PFSK-1 (cell line): ENCODE measurements at regions not wholly inside any gene's neighbourhood (a gene's known extent, or its start where the extent isn't known, plus 50 kb on each side); places are given as distances from the start of the nearest gene placed in this dataset.

Experiments
- POLR2AphosphoS5 ChIP-seq: IDR thresholded peaks from 2 replicates; pipeline ENCODE4 v1.6.1; 2012; ENCODE audit warnings: low read depth, mild to moderate bottlenecking, control low read depth, low read length, moderate library complexity
- REST ChIP-seq, 2 experiments: IDR thresholded peaks; 2 replicates each; pipeline versions ENCODE4 v1.6.1 to v1.8.0; 2011 to 2012; ENCODE audit warnings: low read depth in 2 of 2, low read length in 2 of 2, control low read depth in 1 of 2, inconsistent platforms in 1 of 2, mild to moderate bottlenecking in 1 of 2, moderate library complexity in 1 of 2; ENCODE audit not compliant: insufficient read depth in 1 of 2
- SIN3A ChIP-seq: IDR thresholded peaks from 2 replicates; pipeline ENCODE4 v1.6.1; 2012; ENCODE audit warnings: mild to moderate bottlenecking, low read length, moderate library complexity, borderline replicate concordance; ENCODE audit not compliant: insufficient read depth
- TAF1 ChIP-seq: IDR thresholded peaks from 2 replicates; pipeline ENCODE4 v1.6.1; 2012; ENCODE audit warnings: low read length, control low read depth, borderline replicate concordance; ENCODE audit not compliant: insufficient read depth

GRCh38 chr5:57889558-57889957, 406.9 kb upstream of the ACTBL2 start:
- TF ChIP-seq REST (IDR thresholded peaks at IDR 0.05; ENCODE audit: insufficient read depth in 1 of 2, low read depth in 2 of 2, low read length in 2 of 2) (no peak), POLR2AphosphoS5 (no peak), TAF1 (no peak), SIN3A (no peak)
